Liver (tissue), 8 donors: ENCODE measurements at regions not wholly inside any gene's neighbourhood (a gene's known extent, or its start where the extent isn't known, plus 50 kb on each side); places are given as distances from the start of the nearest gene placed in this dataset.

Experiments
- DNase-seq: peaks from one replicate; pipeline ENCODE4 v3.0.0-alpha.2; 2017; ENCODE audit warnings: low spot score
- H3K27ac ChIP-seq, 2 donors: one replicate each; pipeline ENCODE4 v1.7.0; 2013; ENCODE audit warnings: inconsistent platforms in 2 of 2, low read length in 2 of 2, control low read depth in 1 of 2, low read depth in 1 of 2, mild to moderate bottlenecking in 1 of 2
- H3K27me3 ChIP-seq, 4 donors: one replicate each; pipeline versions ENCODE4 v1.6.1 to v1.7.0; 2013; ENCODE audit warnings: low read length in 3 of 4, inconsistent platforms in 1 of 4, mild to moderate bottlenecking in 1 of 4, moderate library complexity in 1 of 4; ENCODE audit not compliant: control insufficient read depth in 4 of 4, insufficient read depth in 4 of 4
- H3K36me3 ChIP-seq, 4 donors: one replicate each; pipeline versions ENCODE4 v1.6.1 to v1.7.0; 2013; ENCODE audit warnings: low read length in 3 of 4, mild to moderate bottlenecking in 3 of 4, low read depth in 1 of 4, moderate library complexity in 1 of 4; ENCODE audit not compliant: control insufficient read depth in 4 of 4, insufficient read depth in 3 of 4
- H3K4me1 ChIP-seq, 4 donors: one replicate each; pipeline versions ENCODE4 v1.6.1 to v1.7.0; 2013; ENCODE audit warnings: low read length in 3 of 4, mild to moderate bottlenecking in 3 of 4, moderate library complexity in 1 of 4; ENCODE audit not compliant: control insufficient read depth in 4 of 4, insufficient read depth in 4 of 4
- H3K4me3 ChIP-seq, 3 donors: one replicate each; pipeline versions ENCODE4 v1.6.1 to v1.7.0; 2013; ENCODE audit warnings: low read length in 3 of 3, control low read depth in 1 of 3, low read depth in 1 of 3, mild to moderate bottlenecking in 1 of 3
- H3K9ac ChIP-seq, 2 donors: one replicate each; pipeline ENCODE4 v1.7.0; 2013; ENCODE audit warnings: low read length in 2 of 2, mild to moderate bottlenecking in 2 of 2, moderate library complexity in 2 of 2, control low read depth in 1 of 2, low read depth in 1 of 2
- H3K9me3 ChIP-seq, 4 donors: one replicate each; pipeline versions ENCODE4 v1.6.1 to v1.7.0; 2013; ENCODE audit warnings: low read length in 3 of 4; ENCODE audit not compliant: control insufficient read depth in 4 of 4
- JUND ChIP-seq, 2 donors: IDR thresholded peaks; 2 replicates each; pipeline ENCODE4 v1.6.1; 2016; ENCODE audit warnings: antibody characterized with exemption in 2 of 2
- NR2F2 ChIP-seq: IDR thresholded peaks from 2 replicates; pipeline ENCODE4 v1.6.1; 2016; ENCODE audit warnings: antibody characterized with exemption
- RAD21 ChIP-seq, 2 donors: IDR thresholded peaks; 2 replicates each; pipeline ENCODE4 v1.6.1; 2016; ENCODE audit warnings: antibody characterized with exemption in 2 of 2, mild to moderate bottlenecking in 2 of 2
- REST ChIP-seq: IDR thresholded peaks from 2 replicates; pipeline ENCODE4 v1.6.1; 2016; ENCODE audit warnings: antibody characterized with exemption, mild to moderate bottlenecking
- RXRA ChIP-seq, 2 donors: IDR thresholded peaks; 2 replicates each; pipeline ENCODE4 v1.6.1; 2017 to 2018; ENCODE audit warnings: antibody characterized with exemption in 2 of 2, mild to moderate bottlenecking in 1 of 2
- TAF1 ChIP-seq: conservative IDR thresholded peaks from 2 replicates; pipeline ENCODE4 v1.6.1; 2016; ENCODE audit warnings: antibody characterized with exemption, mild to moderate bottlenecking
- WGBS: extraction: QIAGEN DNeasy Blood & Tissue Kit; methylation state at CpG from one replicate; pipeline ENCODE4 v1.1.7; 2013; 5-methylcytosine and 5-hydroxymethylcytosine counted together
- TF ChIP-seq, protein P1 (sequence below): IDR thresholded peaks from 2 replicates; pipeline ENCODE4 v1.6.1; 2016; ENCODE audit warnings: antibody characterized with exemption
- TF ChIP-seq, protein P2 (sequence below): IDR thresholded peaks from 2 replicates; pipeline ENCODE4 v1.6.1; 2016; ENCODE audit warnings: antibody characterized with exemption
- TF ChIP-seq, protein P3 (sequence below): fragments of 150-350 bp; IDR thresholded peaks from 2 replicates; pipeline ENCODE4 v1.5.1; 2017; ENCODE audit warnings: improper control_type of control experiment, low read depth, low read length; ENCODE audit not compliant: missing input control
- donor health status: healthy.
- donor health status: healthy.
- donor health status: healthy.
- donor health status: healthy.
- donor health status: healthy.

- TF ChIP-seq REST: no peak
- TF ChIP-seq RAD21 (IDR thresholded peaks at IDR 0.05): no peak
- TF ChIP-seq, protein P1, sequence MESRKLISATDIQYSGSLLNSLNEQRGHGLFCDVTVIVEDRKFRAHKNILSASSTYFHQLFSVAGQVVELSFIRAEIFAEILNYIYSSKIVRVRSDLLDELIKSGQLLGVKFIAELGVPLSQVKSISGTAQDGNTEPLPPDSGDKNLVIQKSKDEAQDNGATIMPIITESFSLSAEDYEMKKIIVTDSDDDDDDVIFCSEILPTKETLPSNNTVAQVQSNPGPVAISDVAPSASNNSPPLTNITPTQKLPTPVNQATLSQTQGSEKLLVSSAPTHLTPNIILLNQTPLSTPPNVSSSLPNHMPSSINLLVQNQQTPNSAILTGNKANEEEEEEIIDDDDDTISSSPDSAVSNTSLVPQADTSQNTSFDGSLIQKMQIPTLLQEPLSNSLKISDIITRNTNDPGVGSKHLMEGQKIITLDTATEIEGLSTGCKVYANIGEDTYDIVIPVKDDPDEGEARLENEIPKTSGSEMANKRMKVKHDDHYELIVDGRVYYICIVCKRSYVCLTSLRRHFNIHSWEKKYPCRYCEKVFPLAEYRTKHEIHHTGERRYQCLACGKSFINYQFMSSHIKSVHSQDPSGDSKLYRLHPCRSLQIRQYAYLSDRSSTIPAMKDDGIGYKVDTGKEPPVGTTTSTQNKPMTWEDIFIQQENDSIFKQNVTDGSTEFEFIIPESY: no peak
- TF ChIP-seq NR2F2: no peak
Observed at GRCh38 chrX:1910207-1910470, 295.3 kb downstream of the ASMT start (continued).

DNA sequence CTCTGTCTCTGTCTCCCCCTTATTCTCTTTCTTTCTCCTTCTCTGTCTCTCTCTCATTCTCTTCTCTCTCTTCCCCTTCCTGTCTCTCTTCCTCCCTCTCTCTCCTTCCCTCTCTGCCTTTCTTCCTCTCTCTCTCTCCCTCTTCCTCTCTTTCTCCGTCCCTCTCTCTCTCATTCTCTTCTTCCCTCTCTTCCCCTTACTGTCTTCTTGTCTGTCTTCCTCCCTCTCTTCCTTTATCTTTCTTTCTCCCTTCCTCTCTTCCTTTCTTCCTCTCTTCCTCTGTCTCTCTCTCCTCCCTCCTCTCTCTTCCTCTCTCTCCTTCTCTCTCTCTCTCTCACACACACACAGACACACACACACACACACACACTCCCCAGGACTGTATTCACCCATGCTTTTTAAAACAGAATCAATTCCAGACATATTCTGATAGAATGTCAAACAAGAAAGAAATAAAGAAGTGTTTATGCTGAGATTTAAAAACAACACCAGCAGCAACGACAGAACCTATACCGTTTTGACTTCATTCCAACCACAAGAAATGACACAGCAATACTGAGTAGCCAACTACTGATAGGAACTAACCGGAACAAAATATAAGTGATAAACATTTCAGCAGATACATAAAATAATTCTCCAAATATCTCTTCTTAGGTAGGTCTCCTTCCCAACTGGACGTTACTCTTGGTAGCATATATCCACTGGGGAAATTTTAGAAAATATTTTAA is 296.7 kb downstream of the ASMT start:
- 60% methylated on average over 5 of the region's 5 CpGs for WGBS
- H3K9me3 ChIP-seq: peaks cover 0 to 4% (median under 1%) of the 10 kb centered on the region in 4 donors
- H3K4me1 ChIP-seq: no peaks in the 10 kb centered on the region
- peaks cover 0 to under 1% (median 0%) of the 10 kb centered on the region in 4 donors for H3K27me3 ChIP-seq
- TF ChIP-seq RAD21 (IDR thresholded peaks at IDR 0.05) (no peak), RXRA (IDR thresholded peaks at IDR 0.05) (no peak), NR2F2 (no peak)
- TF ChIP-seq, protein P2, sequence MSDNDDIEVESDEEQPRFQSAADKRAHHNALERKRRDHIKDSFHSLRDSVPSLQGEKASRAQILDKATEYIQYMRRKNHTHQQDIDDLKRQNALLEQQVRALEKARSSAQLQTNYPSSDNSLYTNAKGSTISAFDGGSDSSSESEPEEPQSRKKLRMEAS: no peak
- no peak overlapping the region for H3K27ac ChIP-seq
- no peak overlapping the region for H3K9ac ChIP-seq
- no peak overlapping the region for H3K4me3 ChIP-seq
- no peak for DNase-seq
- no peaks in the 10 kb centered on the region for H3K36me3 ChIP-seq

DNA sequence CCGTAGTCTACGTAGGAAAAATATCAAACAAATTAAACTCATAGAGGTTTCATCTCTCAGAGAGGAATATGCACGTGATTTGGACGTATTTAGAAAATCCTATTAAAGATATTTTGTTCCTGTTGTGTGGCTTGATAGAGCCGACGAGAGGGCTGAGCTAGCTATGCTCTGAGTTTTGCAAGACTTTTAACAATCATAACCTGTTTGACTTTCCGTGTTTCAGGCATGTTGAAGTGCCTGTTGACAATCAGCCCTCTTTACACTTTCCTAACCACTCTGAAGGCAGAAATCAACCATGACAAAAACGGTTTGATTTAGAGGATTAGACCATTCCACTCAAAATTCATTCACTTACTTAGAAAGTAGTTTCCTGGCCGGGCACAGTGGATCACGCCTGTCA is 297.3 kb downstream of the ASMT start:
- 82% methylated on average over 10 of the region's 10 CpGs for WGBS
- TF ChIP-seq JUND (IDR thresholded peaks at IDR 0.05) (no peak), TAF1 (no peak)
- TF ChIP-seq, protein P3, sequence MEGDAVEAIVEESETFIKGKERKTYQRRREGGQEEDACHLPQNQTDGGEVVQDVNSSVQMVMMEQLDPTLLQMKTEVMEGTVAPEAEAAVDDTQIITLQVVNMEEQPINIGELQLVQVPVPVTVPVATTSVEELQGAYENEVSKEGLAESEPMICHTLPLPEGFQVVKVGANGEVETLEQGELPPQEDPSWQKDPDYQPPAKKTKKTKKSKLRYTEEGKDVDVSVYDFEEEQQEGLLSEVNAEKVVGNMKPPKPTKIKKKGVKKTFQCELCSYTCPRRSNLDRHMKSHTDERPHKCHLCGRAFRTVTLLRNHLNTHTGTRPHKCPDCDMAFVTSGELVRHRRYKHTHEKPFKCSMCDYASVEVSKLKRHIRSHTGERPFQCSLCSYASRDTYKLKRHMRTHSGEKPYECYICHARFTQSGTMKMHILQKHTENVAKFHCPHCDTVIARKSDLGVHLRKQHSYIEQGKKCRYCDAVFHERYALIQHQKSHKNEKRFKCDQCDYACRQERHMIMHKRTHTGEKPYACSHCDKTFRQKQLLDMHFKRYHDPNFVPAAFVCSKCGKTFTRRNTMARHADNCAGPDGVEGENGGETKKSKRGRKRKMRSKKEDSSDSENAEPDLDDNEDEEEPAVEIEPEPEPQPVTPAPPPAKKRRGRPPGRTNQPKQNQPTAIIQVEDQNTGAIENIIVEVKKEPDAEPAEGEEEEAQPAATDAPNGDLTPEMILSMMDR: no peak

More for the DNA sequence above, 297.3 kb downstream of the ASMT start:
- H3K4me1 ChIP-seq: no peaks in the 10 kb centered on the region
- peaks cover 0 to 3% (median under 1%) of the 10 kb centered on the region in 4 donors for H3K9me3 ChIP-seq
- no peaks in the 10 kb centered on the region for H3K27me3 ChIP-seq
- H3K9ac ChIP-seq: no peak overlapping the region
- DNase-seq: no peak
- no peak overlapping the region for H3K4me3 ChIP-seq
- H3K27ac ChIP-seq: no peak overlapping the region
- no peaks in the 10 kb centered on the region for H3K36me3 ChIP-seq
